KMS-11 (cell line): ENCODE measurements at regions not wholly inside any gene's neighbourhood (a gene's known extent, or its start where the extent isn't known, plus 50 kb on each side); places are given as distances from the start of the nearest gene placed in this dataset.

ENCODE experiments used
- H2AFZ ChIP-seq: fragments of 200-600 bp; sonication (generic); 2 replicates; pipeline ENCODE4 v1.6.1; 2016; ENCODE audit warnings: antibody characterized with exemption, mixed run types, low read depth
- H3K27ac ChIP-seq: fragments of 200-600 bp; sonication (generic); 2 replicates; pipeline ENCODE4 v1.6.1; 2016; ENCODE audit warnings: mild to moderate bottlenecking, mixed run types
- H3K27me3 ChIP-seq: fragments of 200-600 bp; sonication (generic); 2 replicates; pipeline ENCODE4 v1.6.1; 2017; ENCODE audit warnings: mild to moderate bottlenecking, low read depth, mixed run types, moderate library complexity; ENCODE audit not compliant: insufficient read depth
- H3K36me3 ChIP-seq: fragments of 200-600 bp; sonication (generic); 2 replicates; pipeline ENCODE4 v1.6.1; 2017; ENCODE audit warnings: mild to moderate bottlenecking, mixed run types; ENCODE audit not compliant: insufficient read depth
- H3K4me1 ChIP-seq: fragments of 200-600 bp; sonication (generic); 2 replicates; pipeline ENCODE4 v1.6.1; 2016; ENCODE audit warnings: mild to moderate bottlenecking, low read depth, mixed run types; ENCODE audit not compliant: poor library complexity, severe bottlenecking
- H3K4me2 ChIP-seq: fragments of 200-600 bp; sonication (generic); 2 replicates; pipeline ENCODE4 v1.7.0; 2016; ENCODE audit warnings: mild to moderate bottlenecking, mixed run types
- H3K4me3 ChIP-seq: fragments of 200-600 bp; sonication (generic); IDR thresholded peaks from 2 replicates; pipeline ENCODE4 v1.6.1; 2017; ENCODE audit warnings: low read depth, low read length, mixed read lengths; ENCODE audit not compliant: insufficient read depth
- H3K79me2 ChIP-seq: fragments of 200-600 bp; sonication (generic); 2 replicates; pipeline ENCODE4 v1.6.1; 2016; ENCODE audit warnings: low read depth, mixed run types; ENCODE audit not compliant: insufficient read depth
- H3K9ac ChIP-seq: fragments of 200-600 bp; sonication (generic); 2 replicates; pipeline ENCODE4 v1.6.1; 2016; ENCODE audit warnings: mild to moderate bottlenecking, mixed run types
- H4K20me1 ChIP-seq: fragments of 200-600 bp; sonication (generic); 2 replicates; pipeline ENCODE4 v1.6.1; 2016; ENCODE audit warnings: mild to moderate bottlenecking, mixed run types; ENCODE audit not compliant: insufficient read depth
- TF ChIP-seq, protein P1 (sequence below): fragments of 200-600 bp; sonication (generic); conservative IDR thresholded peaks from 2 replicates; pipeline ENCODE4 v1.6.1; 2017; ENCODE audit warnings: low read depth, mild to moderate bottlenecking, antibody characterized with exemption, low read length, moderate library complexity, mixed read lengths

DNA sequence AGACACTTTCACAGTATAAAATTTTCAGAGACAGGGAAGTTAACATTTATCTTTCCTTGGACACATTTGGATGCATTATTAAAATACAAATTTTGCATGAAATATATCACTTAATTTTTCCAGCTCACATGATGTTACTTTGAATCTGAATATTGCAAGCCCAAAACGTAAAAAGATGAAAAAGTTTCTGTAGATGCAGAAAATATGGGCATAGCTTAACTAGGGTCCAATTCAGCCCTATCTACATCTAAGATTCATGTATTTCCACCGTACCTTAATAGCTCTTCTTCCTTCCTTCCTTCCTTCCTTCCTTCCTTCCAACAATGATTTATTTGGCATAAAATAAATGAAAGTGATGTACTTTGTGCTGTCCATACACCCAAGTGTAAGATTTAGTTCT is 1084.6 kb upstream of the TMEFF2 start:
- TF ChIP-seq, protein P1, sequence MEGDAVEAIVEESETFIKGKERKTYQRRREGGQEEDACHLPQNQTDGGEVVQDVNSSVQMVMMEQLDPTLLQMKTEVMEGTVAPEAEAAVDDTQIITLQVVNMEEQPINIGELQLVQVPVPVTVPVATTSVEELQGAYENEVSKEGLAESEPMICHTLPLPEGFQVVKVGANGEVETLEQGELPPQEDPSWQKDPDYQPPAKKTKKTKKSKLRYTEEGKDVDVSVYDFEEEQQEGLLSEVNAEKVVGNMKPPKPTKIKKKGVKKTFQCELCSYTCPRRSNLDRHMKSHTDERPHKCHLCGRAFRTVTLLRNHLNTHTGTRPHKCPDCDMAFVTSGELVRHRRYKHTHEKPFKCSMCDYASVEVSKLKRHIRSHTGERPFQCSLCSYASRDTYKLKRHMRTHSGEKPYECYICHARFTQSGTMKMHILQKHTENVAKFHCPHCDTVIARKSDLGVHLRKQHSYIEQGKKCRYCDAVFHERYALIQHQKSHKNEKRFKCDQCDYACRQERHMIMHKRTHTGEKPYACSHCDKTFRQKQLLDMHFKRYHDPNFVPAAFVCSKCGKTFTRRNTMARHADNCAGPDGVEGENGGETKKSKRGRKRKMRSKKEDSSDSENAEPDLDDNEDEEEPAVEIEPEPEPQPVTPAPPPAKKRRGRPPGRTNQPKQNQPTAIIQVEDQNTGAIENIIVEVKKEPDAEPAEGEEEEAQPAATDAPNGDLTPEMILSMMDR, result no peak
- no peaks in the 10 kb centered on the region for H3K36me3 ChIP-seq
- no peak overlapping the region for H2AFZ ChIP-seq
- H3K4me2 ChIP-seq, result no peak overlapping the region
- no peak overlapping the region for H3K9ac ChIP-seq
- no peaks in the 10 kb centered on the region for H3K27me3 ChIP-seq
- H3K79me2 ChIP-seq, result no peaks in the 10 kb centered on the region
- H4K20me1 ChIP-seq, result no peaks in the 10 kb centered on the region
- H3K27ac ChIP-seq, result no peak overlapping the region
- H3K4me1 ChIP-seq, result no peaks in the 10 kb centered on the region
- H3K4me3 ChIP-seq, result no peak overlapping the region

DNA sequence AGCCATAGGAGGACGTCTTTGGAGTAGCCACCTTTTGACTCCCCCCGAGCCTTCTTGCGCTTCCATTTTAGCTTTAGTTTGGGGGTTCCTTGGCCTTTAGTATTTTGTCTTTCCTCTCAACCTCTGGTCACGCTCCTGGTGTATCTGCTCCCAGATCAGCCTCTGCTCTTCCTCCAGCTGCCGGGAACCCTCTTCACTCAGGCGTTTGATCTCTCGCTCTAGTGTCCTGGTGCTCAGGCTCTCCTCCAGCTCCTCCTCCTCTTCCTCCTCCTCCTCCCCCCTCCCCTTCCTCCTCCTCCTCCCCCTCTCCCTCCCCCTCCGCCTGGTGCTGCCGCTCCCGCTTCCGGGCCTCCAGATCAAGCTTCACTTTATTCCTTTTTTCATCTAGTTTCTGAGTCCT is 1082.3 kb upstream of the TMEFF2 start:
- H3K4me1 ChIP-seq, result no peaks in the 10 kb centered on the region
- H3K27me3 ChIP-seq, result no peaks in the 10 kb centered on the region
- H4K20me1 ChIP-seq, result no peaks in the 10 kb centered on the region
- no peak overlapping the region for H2AFZ ChIP-seq
- TF ChIP-seq, protein P1, result no peak
- no peaks in the 10 kb centered on the region for H3K79me2 ChIP-seq
- H3K4me2 ChIP-seq, result no peak overlapping the region
- no peaks in the 10 kb centered on the region for H3K36me3 ChIP-seq
- H3K9ac ChIP-seq, result no peak overlapping the region
- H3K4me3 ChIP-seq, result no peak overlapping the region
- no peak overlapping the region for H3K27ac ChIP-seq

DNA sequence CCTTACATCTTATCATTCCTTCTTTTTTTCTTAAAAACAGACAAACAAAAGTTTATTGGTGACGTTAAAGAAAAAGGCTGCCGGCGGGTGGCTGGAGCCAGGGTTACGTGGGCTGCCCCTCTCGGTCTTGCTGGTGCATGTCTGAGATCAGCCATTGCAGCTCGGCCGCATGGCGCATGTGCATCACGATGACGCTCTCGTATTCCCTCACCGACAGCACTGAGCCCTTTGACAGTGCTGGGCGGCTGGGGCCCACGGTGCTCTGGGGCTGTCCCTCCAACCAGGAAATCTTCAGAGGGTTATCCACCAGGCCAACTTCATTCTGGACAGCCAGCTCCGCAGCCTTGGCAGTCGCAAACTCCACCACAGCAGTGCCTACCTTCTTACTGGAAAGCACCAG is 1081.8 kb upstream of the TMEFF2 start:
- Histone ChIP-seq H4K20me1 (no peaks in the 10 kb centered on the region), H2AFZ (no peak overlapping the region), H3K9ac (no peak overlapping the region), H3K4me3 (no peak overlapping the region), H3K4me1 (no peaks in the 10 kb centered on the region), H3K36me3 (no peaks in the 10 kb centered on the region), H3K4me2 (no peak overlapping the region), H3K27me3 (no peaks in the 10 kb centered on the region), H3K27ac (no peak overlapping the region), H3K79me2 (no peaks in the 10 kb centered on the region)
- TF ChIP-seq, protein P1, result no peak

DNA sequence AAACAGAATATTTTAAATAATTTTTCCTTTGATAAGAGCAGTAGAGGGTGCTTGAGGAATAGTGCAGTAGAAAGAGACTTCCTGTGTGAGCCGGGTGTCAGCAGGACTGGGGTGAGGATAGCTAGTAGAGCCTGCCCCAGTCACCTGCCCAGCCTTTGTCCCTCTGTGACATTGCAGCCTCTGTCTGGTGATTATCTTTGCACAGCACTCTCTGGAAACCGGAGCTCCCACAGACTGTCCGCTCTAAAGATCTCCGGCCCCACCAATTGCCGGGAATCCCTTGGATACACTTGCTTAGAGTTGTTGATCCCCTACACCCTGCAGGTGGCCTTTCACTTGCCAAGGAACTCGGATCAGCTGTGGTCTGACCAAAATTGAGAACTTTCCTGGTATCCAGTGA is 1081.3 kb upstream of the TMEFF2 start:
- Histone ChIP-seq H3K36me3 (no peaks in the 10 kb centered on the region), H3K27me3 (no peaks in the 10 kb centered on the region), H3K4me3 (no peak overlapping the region), H3K9ac (no peak overlapping the region), H4K20me1 (no peaks in the 10 kb centered on the region), H3K4me1 (no peaks in the 10 kb centered on the region), H3K4me2 (no peak overlapping the region), H2AFZ (no peak overlapping the region), H3K27ac (no peak overlapping the region), H3K79me2 (no peaks in the 10 kb centered on the region)
- TF ChIP-seq, protein P1, result no peak

DNA sequence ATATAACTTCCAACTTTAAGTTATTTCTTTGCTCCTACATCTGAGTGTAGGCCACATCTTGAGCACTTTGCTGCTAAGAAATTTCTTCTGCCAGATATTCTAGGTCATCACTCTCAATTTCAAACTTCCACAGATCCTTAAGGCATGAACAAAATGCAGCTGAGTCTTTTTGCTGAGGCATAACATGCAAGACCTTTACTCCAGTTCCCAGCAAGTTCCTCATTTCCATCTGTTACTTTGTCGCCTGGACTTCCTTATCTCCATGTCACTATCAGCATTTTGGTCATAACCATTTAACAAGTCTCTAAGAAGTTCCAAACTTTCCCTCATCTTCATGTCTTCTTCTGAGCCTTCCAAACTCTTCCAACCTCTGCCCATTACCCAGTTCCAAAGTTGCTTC is 1077.3 kb upstream of the TMEFF2 start:
- H3K4me2 ChIP-seq, result no peak overlapping the region
- no peak overlapping the region for H3K9ac ChIP-seq
- H3K36me3 ChIP-seq, result no peaks in the 10 kb centered on the region
- H2AFZ ChIP-seq, result no peak overlapping the region
- no peaks in the 10 kb centered on the region for H3K27me3 ChIP-seq
- no peak overlapping the region for H3K27ac ChIP-seq
- TF ChIP-seq, protein P1, result no peak
- no peaks in the 10 kb centered on the region for H3K4me1 ChIP-seq
- no peaks in the 10 kb centered on the region for H4K20me1 ChIP-seq
- H3K79me2 ChIP-seq, result no peaks in the 10 kb centered on the region
- no peak overlapping the region for H3K4me3 ChIP-seq
